Stimulated activated CD8-positive, alpha-beta memory T cell treated with anti-CD3 and anti-CD28 coated beads, Interleukin-15, amount 100 ng/mL, for 48 hours (primary cell): ENCODE measurements at regions not wholly inside any gene's neighbourhood (a gene's known extent, or its start where the extent isn't known, plus 50 kb on each side); places are given as distances from the start of the nearest gene placed in this dataset.
"Not testable (repeated sequence)": the region's sequence is repeated elsewhere in the genome, so short reads cannot be mapped to it uniquely, and the experiment has no call there.

Source experiments
- DNase-seq, 2 donors: peaks; one replicate each; pipeline ENCODE4 v3.0.0-alpha.2; 2020; ENCODE audit warnings: low read depth in 2 of 2

- DNase-seq = no peak
These were observed 112.5 kb downstream of the PRL start for GRCh38 chr6:22184371-22184770.

GRCh38 chr6:22189946-22190345 lies 106.9 kb downstream of the PRL start:
- DNase-seq = no peak

GRCh38 chr6:22194188-22194921 lies 102.5 kb downstream of the PRL start:
- no peak for DNase-seq

- no peak for DNase-seq
These were observed 97.1 kb downstream of the PRL start for GRCh38 chr6:22199771-22200170.

- DNase-seq = no peak
These were observed 92.7 kb downstream of the PRL start for GRCh38 chr6:22204153-22204552.

- DNase-seq = no peak
These were observed 91.6 kb downstream of the PRL start for GRCh38 chr6:22205266-22205665.

GRCh38 chr6:22206106-22206505 lies 90.7 kb downstream of the PRL start:
- DNase-seq = no peak

- no peak for DNase-seq
These were observed 88.8 kb downstream of the PRL start for GRCh38 chr6:22208026-22208425.

- DNase-seq = no peak
These were observed 82.5 kb downstream of the PRL start for GRCh38 chr6:22214314-22214713.

- DNase-seq = not testable (repeated sequence)
These were observed 81.4 kb downstream of the PRL start for GRCh38 chr6:22215474-22215873.

GRCh38 chr6:22218410-22218809 lies 78.4 kb downstream of the PRL start:
- no peak for DNase-seq

- no peak for DNase-seq
These were observed 76.9 kb downstream of the PRL start for GRCh38 chr6:22219925-22220324.

- no peak for DNase-seq
These were observed 75.6 kb downstream of the PRL start for GRCh38 chr6:22221211-22221610.

- no peak for DNase-seq
These were observed 75.2 kb downstream of the PRL start for GRCh38 chr6:22221630-22222029.

- DNase-seq = no peak
These were observed 74.4 kb downstream of the PRL start for GRCh38 chr6:22222469-22222868.

- DNase-seq = no peak
These were observed 68.8 kb downstream of the PRL start for GRCh38 chr6:22227824-22228610.

- no peak for DNase-seq
These were observed 65.8 kb downstream of the PRL start for GRCh38 chr6:22231050-22231449.

- DNase-seq = no peak
These were observed 65.2 kb downstream of the PRL start for GRCh38 chr6:22231616-22232015.

- DNase-seq = no peak
These were observed 60.0 kb downstream of the PRL start for GRCh38 chr6:22236626-22237414.
